Gastrocnemius medialis (tissue), 4 donors: ENCODE measurements at regions not wholly inside any gene's neighbourhood (a gene's known extent, or its start where the extent isn't known, plus 50 kb on each side); places are given as distances from the start of the nearest gene placed in this dataset.

Source experiments
- POLR2A ChIP-seq, 2 donors: fragments of 450-650 bp; IDR thresholded peaks; one replicate each; pipeline ENCODE4 v1.6.1; 2017; ENCODE audit warnings: antibody characterized with exemption in 2 of 2, mild to moderate bottlenecking in 2 of 2, moderate library complexity in 2 of 2
- TF ChIP-seq, protein P1 (sequence below), 5 experiments: fragments of 450-650 bp in 3 of 5; fragments of 200-600 bp in 2 of 5; sonication (generic) in 2 of 5; IDR thresholded peaks in 4 of 5; conservative IDR thresholded peaks in 1 of 5; 1 replicate in 4 of 5; 2 replicates in 1 of 5; pipeline ENCODE4 v1.5.1; 2016 to 2019; ENCODE audit warnings: antibody characterized with exemption in 5 of 5, mild to moderate bottlenecking in 3 of 5, moderate library complexity in 3 of 5

DNA sequence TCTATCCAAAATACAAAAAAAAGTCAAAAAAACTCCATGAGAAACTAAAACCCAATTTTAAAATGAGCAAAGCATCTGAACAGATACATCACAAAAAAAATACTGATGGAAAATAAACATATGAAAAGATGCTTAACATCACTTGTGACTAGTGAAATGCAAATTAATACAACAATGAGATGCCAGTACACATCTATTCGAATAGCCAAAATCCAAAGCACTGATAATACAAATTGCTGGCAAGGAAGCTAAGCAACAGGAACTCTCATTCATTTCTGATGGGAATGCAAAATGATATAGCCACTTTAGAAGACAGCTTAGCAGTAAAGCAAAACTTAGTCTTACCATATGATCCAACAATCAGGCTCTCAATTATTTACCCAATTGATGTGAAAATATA is 190.2 kb upstream of the FN1 start:
- TF ChIP-seq, protein P1, sequence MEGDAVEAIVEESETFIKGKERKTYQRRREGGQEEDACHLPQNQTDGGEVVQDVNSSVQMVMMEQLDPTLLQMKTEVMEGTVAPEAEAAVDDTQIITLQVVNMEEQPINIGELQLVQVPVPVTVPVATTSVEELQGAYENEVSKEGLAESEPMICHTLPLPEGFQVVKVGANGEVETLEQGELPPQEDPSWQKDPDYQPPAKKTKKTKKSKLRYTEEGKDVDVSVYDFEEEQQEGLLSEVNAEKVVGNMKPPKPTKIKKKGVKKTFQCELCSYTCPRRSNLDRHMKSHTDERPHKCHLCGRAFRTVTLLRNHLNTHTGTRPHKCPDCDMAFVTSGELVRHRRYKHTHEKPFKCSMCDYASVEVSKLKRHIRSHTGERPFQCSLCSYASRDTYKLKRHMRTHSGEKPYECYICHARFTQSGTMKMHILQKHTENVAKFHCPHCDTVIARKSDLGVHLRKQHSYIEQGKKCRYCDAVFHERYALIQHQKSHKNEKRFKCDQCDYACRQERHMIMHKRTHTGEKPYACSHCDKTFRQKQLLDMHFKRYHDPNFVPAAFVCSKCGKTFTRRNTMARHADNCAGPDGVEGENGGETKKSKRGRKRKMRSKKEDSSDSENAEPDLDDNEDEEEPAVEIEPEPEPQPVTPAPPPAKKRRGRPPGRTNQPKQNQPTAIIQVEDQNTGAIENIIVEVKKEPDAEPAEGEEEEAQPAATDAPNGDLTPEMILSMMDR (IDR thresholded peaks at IDR 0.05 in 4 of 5, conservative IDR thresholded peaks at IDR 0.05 in 1 of 5): no peak
- TF ChIP-seq POLR2A (IDR thresholded peaks at IDR 0.05): no peak
